Activated T-cell treated with anti-CD3 and anti-CD28 coated beads, Interleukin-2, amount 50 U/mL, for 1 hour (primary cell): ENCODE measurements at regions not wholly inside any gene's neighbourhood (a gene's known extent, or its start where the extent isn't known, plus 50 kb on each side); places are given as distances from the start of the nearest gene placed in this dataset.
"Not testable (repeated sequence)": the region's sequence is repeated elsewhere in the genome, so short reads cannot be mapped to it uniquely, and the experiment has no call there.

Experiments
- DNase-seq: peaks from one replicate; pipeline ENCODE4 v3.0.0-alpha.2; 2020

- DNase-seq: no peak
Observed at GRCh38 chr3:150300388-150300787, 107.7 kb upstream of the TSC22D2 start.

- no peak for DNase-seq
Observed at GRCh38 chr3:150299201-150299600, 108.9 kb upstream of the TSC22D2 start.

- no peak for DNase-seq
Observed at GRCh38 chr3:150296966-150297365, 111.1 kb upstream of the TSC22D2 start.

GRCh38 chr3:150296123-150296735, 111.9 kb upstream of the TSC22D2 start:
- no peak for DNase-seq

GRCh38 chr3:150293401-150294001, 114.6 kb upstream of the TSC22D2 start:
- DNase-seq: no peak

GRCh38 chr3:150292891-150293290, 115.2 kb upstream of the TSC22D2 start:
- no peak for DNase-seq

- no peak for DNase-seq
Observed at GRCh38 chr3:150291515-150291914, 116.6 kb upstream of the TSC22D2 start.

GRCh38 chr3:150286390-150287147, 121.5 kb upstream of the TSC22D2 start:
- no peak for DNase-seq

- no peak for DNase-seq
Observed at GRCh38 chr3:150285601-150286000, 122.5 kb upstream of the TSC22D2 start.

- DNase-seq: no peak
Observed at GRCh38 chr3:150278843-150279381, 129.2 kb upstream of the TSC22D2 start.

GRCh38 chr3:150278195-150278594, 129.9 kb upstream of the TSC22D2 start:
- DNase-seq: no peak

GRCh38 chr3:150277444-150277843, 130.7 kb upstream of the TSC22D2 start:
- no peak for DNase-seq

GRCh38 chr3:150275941-150276340, 132.2 kb upstream of the TSC22D2 start:
- no peak for DNase-seq

GRCh38 chr3:150274372-150274771, 133.7 kb upstream of the TSC22D2 start:
- DNase-seq: no peak

GRCh38 chr3:150273396-150273795, 134.7 kb upstream of the TSC22D2 start:
- no peak for DNase-seq

- no peak for DNase-seq
Observed at GRCh38 chr3:150271591-150271960, 136.5 kb upstream of the TSC22D2 start.

- no peak for DNase-seq
Observed at GRCh38 chr3:150270883-150271590, 137.1 kb upstream of the TSC22D2 start.

GRCh38 chr3:150270444-150270843, 137.7 kb upstream of the TSC22D2 start:
- not testable (repeated sequence) for DNase-seq

GRCh38 chr3:150269526-150269925, 138.6 kb upstream of the TSC22D2 start:
- no peak for DNase-seq

- no peak for DNase-seq
Observed at GRCh38 chr3:150268426-150269391, 139.4 kb upstream of the TSC22D2 start.

GRCh38 chr3:150267288-150267687, 140.8 kb upstream of the TSC22D2 start:
- DNase-seq: no peak

- no peak for DNase-seq
Observed at GRCh38 chr3:150265305-150265704, 142.8 kb upstream of the TSC22D2 start.
